ENCODE measurements at regions not wholly inside any gene's neighbourhood (a gene's known extent, or its start where the extent isn't known, plus 50 kb on each side); places are given as distances from the start of the nearest gene placed in this dataset.

- no peaks in the 10 kb centered on the region for H3K27me3 ChIP-seq (ENCODE audit: insufficient read depth, low read length)
- no peak overlapping the region for H3K4me3 Mint-ChIP-seq
Observed at GRCh38 chr5:43772764-43773477, 169.9 kb downstream of the NNT start.

GRCh38 chr5:43772458-43772763, 169.4 kb downstream of the NNT start:
- no peaks in the 10 kb centered on the region for H3K4me1 Mint-ChIP-seq
- DNase-seq = no peak
- H3K4me3 ChIP-seq (ENCODE audit: low read length in 2 of 2) = no peak overlapping the region
- H3K27me3 Mint-ChIP-seq = peaks cover 2 to 4% of the 10 kb centered on the region in 2 donors
- no peak overlapping the region for H3K27ac ChIP-seq (ENCODE audit: low read depth, low read length)
- POLR2A ChIA-PET (ENCODE audit: partially characterized antibody) = no interaction called here
- no peaks in the 10 kb centered on the region for H3K9me3 ChIP-seq (ENCODE audit: control insufficient read depth in 1 of 2, low read length in 2 of 2)
- no peak overlapping the region for H3K27ac Mint-ChIP-seq
- CTCF ChIA-PET (ENCODE audit: partially characterized antibody) = no interaction called here
- H3K4me3 Mint-ChIP-seq = no peak overlapping the region
- H3K36me3 Mint-ChIP-seq = no peaks in the 10 kb centered on the region
- no peaks in the 10 kb centered on the region for H3K4me1 ChIP-seq (ENCODE audit: insufficient read depth, low read length)
- intact Hi-C loops (cut with micrococcal nuclease) = no loop called here
- no peaks in the 10 kb centered on the region for H3K27me3 ChIP-seq (ENCODE audit: insufficient read depth, low read length)
- no peaks in the 10 kb centered on the region for H3K36me3 ChIP-seq (ENCODE audit: insufficient read depth, low read length)
- peaks cover 0 to 4% (median 0%) of the 10 kb centered on the region in 8 donors for H3K9me3 Mint-ChIP-seq

More at GRCh38 chr5:43772764-43773477, 169.9 kb downstream of the NNT start:
- no peaks in the 10 kb centered on the region for H3K9me3 ChIP-seq (ENCODE audit: control insufficient read depth in 1 of 2, low read length in 2 of 2)
- intact Hi-C loops (cut with micrococcal nuclease) = no loop called here
- Mint-ChIP-seq H3K27ac (no peak overlapping the region), H3K4me1 (no peaks in the 10 kb centered on the region), H3K9me3 (peaks cover 0 to 4% (median 0%) of the 10 kb centered on the region in 8 donors), H3K27me3 (peaks cover under 1 to 2% of the 10 kb centered on the region in 2 donors), H3K36me3 (no peaks in the 10 kb centered on the region)
- no peak overlapping the region for H3K27ac ChIP-seq (ENCODE audit: low read depth, low read length)
- H3K4me1 ChIP-seq (ENCODE audit: insufficient read depth, low read length) = no peaks in the 10 kb centered on the region
- CTCF ChIA-PET (ENCODE audit: partially characterized antibody) = no interaction called here
- DNase-seq = no peak
- POLR2A ChIA-PET (ENCODE audit: partially characterized antibody) = no interaction called here
- no peaks in the 10 kb centered on the region for H3K36me3 ChIP-seq (ENCODE audit: insufficient read depth, low read length)
- no peak overlapping the region for H3K4me3 ChIP-seq (ENCODE audit: low read length in 2 of 2)

- Histone ChIP-seq H3K4me3 (ENCODE audit: low read length in 2 of 2) (no peak overlapping the region), H3K4me1 (ENCODE audit: insufficient read depth, low read length) (no peaks in the 10 kb centered on the region), H3K27ac (ENCODE audit: low read depth, low read length) (no peak overlapping the region), H3K27me3 (ENCODE audit: insufficient read depth, low read length) (no peaks in the 10 kb centered on the region), H3K9me3 (ENCODE audit: control insufficient read depth in 1 of 2, low read length in 2 of 2) (no peaks in the 10 kb centered on the region), H3K36me3 (ENCODE audit: insufficient read depth, low read length) (no peaks in the 10 kb centered on the region)
- DNase-seq = no peak
- POLR2A ChIA-PET (ENCODE audit: partially characterized antibody) = no interaction called here
- H3K9me3 Mint-ChIP-seq = peaks cover 0 to 2% (median 0%) of the 10 kb centered on the region in 8 donors
- peaks cover 2 to 4% of the 10 kb centered on the region in 2 donors for H3K27me3 Mint-ChIP-seq
- no peak overlapping the region for H3K4me3 Mint-ChIP-seq
- no peaks in the 10 kb centered on the region for H3K36me3 Mint-ChIP-seq
- CTCF ChIA-PET (ENCODE audit: partially characterized antibody) = no interaction called here
- no peak overlapping the region for H3K27ac Mint-ChIP-seq
- intact Hi-C loops (cut with micrococcal nuclease) = no loop called here
- H3K4me1 Mint-ChIP-seq = no peaks in the 10 kb centered on the region
Observed at GRCh38 chr5:43771611-43772031, 168.6 kb downstream of the NNT start.

- Histone ChIP-seq H3K4me3 (ENCODE audit: low read length in 2 of 2) (no peak overlapping the region), H3K36me3 (ENCODE audit: insufficient read depth, low read length) (no peaks in the 10 kb centered on the region), H3K27ac (ENCODE audit: low read depth, low read length) (no peak overlapping the region), H3K27me3 (ENCODE audit: insufficient read depth, low read length) (no peaks in the 10 kb centered on the region), H3K4me1 (ENCODE audit: insufficient read depth, low read length) (no peaks in the 10 kb centered on the region), H3K9me3 (ENCODE audit: control insufficient read depth in 1 of 2, low read length in 2 of 2) (no peaks in the 10 kb centered on the region)
- no peak for DNase-seq
- no peak overlapping the region for H3K27ac Mint-ChIP-seq
- no peaks in the 10 kb centered on the region for H3K36me3 Mint-ChIP-seq
- H3K9me3 Mint-ChIP-seq = no peaks in the 10 kb centered on the region
- peaks cover 2 to 4% of the 10 kb centered on the region in 2 donors for H3K27me3 Mint-ChIP-seq
- no peak overlapping the region for H3K4me3 Mint-ChIP-seq
- POLR2A ChIA-PET (ENCODE audit: partially characterized antibody) = no interaction called here
- no peaks in the 10 kb centered on the region for H3K4me1 Mint-ChIP-seq
- CTCF ChIA-PET (ENCODE audit: partially characterized antibody) = interaction anchor here (0.7 kb wide), 1 partner anchor 143 kb away, joined by 6 read pairs; no protein-coding TSS in a partner anchor
- intact Hi-C loops (cut with micrococcal nuclease) = no loop called here
Observed at GRCh38 chr5:43769571-43770355, 166.8 kb downstream of the NNT start.

Data from CD4-positive, alpha-beta memory T cell (primary cell).